Calu3 (cell line): ENCODE measurements at regions not wholly inside any gene's neighbourhood (a gene's known extent, or its start where the extent isn't known, plus 50 kb on each side); places are given as distances from the start of the nearest gene placed in this dataset.

Experiments used
- BruUV-seq: library from RNA; stranded (reverse); fragments of 400-500 nt; replicated peaks from 2 replicates; lab custom pipeline; 2021; lab: Mats Ljungman, UMichigan
- CTCF ChIA-PET: fragments of 300-600 bp; sonication (Branson Sonifier 250); formaldehyde crosslinking; loops from one replicate; lab custom pipeline; 2022; ENCODE audit warnings: antibody characterized with exemption; lab: Charles Lee
- DNase-seq: peaks from one replicate; pipeline ENCODE4 v3.0.0; 2022
- H3K27ac Mint-ChIP-seq: one replicate; pipeline ENCODE4 v1.8.0; 2022; ENCODE audit warnings: mixed read lengths; ENCODE audit not compliant: unreplicated experiment
- H3K27me3 Mint-ChIP-seq: one replicate; pipeline ENCODE4 v1.8.0; 2022; ENCODE audit warnings: mixed read lengths; ENCODE audit not compliant: unreplicated experiment
- H3K36me3 Mint-ChIP-seq: one replicate; pipeline ENCODE4 v1.8.0; 2022; ENCODE audit warnings: mild to moderate bottlenecking, moderate library complexity, mixed read lengths; ENCODE audit not compliant: insufficient read depth, unreplicated experiment
- H3K4me1 Mint-ChIP-seq: one replicate; pipeline ENCODE4 v1.8.0; 2022; ENCODE audit warnings: mild to moderate bottlenecking, low read depth, mixed read lengths; ENCODE audit not compliant: unreplicated experiment
- H3K4me3 Mint-ChIP-seq: one replicate; pipeline ENCODE4 v1.8.0; 2022; ENCODE audit warnings: mild to moderate bottlenecking, low read depth, moderate library complexity, mixed read lengths; ENCODE audit not compliant: unreplicated experiment
- H3K9me3 Mint-ChIP-seq: one replicate; pipeline ENCODE4 v1.8.0; 2022; ENCODE audit warnings: low read depth, mixed read lengths; ENCODE audit not compliant: unreplicated experiment
- intact Hi-C: fragments of 100-400 bp; cut with micrococcal nuclease; formaldehyde crosslinking; loops from one replicate; pipeline ENCODE4 v1.10.0; 2022; ENCODE audit not compliant: unreplicated experiment
- TF ChIP-seq, protein P1 (sequence below): fragments of 200-600 bp; IDR thresholded peaks from one replicate; pipeline ENCODE4 v1.8.0; 2022; ENCODE audit warnings: antibody characterized with exemption; ENCODE audit not compliant: unreplicated experiment

DNA sequence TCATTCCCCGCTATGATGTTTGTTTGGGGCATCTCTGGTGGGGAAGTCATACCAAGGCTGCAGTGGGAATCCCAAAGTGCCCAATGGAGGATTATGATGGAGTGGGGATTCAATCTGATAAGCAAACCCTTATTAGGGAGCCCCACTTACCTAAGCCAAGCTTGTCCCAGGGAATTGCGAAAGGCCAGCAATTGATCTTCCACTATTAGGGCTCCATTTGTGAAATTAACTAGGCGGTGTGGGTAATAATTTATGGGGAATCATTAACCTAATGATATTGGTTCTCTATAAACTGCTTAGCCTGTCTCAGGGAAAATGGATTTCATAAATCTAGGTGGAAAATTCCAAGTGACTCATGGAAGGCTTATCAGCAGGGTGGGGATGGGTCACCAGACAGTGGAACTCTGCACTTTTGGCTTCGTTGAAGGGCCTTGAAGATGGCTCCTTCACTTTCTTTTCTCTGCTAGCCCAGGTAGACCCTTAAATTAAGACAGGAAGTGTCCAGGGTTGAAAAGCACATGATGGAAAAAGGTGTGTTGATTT is 113.0 kb upstream of the WSCD2 start:
- peaks cover 35% of the 10 kb centered on the region for H3K27me3 Mint-ChIP-seq
- DNase-seq, result no peak

DNA sequence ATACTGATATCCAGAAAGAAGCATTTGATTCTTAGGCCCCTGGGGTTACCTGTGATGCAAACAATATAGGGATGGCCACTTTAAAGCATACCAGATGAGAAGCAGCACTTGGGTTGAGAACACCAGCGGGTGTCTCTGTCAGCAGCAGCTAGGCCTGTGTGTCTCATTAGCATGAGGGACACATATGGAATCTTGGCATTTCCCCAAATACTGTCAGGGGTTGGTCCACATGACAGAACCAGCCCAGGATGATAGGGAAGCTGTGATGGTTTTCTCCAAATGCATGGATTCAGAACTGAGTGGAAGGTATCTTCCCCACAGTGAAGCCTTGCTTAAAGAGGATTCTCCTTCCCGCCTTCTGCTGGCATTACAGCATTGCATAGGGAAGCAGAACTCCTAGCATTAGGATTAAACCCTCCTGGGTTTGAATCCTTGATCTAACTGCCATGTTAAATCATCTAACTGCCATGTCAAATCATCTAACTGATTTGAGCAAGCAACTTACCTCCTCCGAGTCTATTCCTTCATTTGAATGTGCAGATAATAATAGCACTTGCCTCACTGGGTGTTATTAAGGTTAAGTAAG is 111.5 kb upstream of the WSCD2 start:
- Mint-ChIP-seq H3K27me3 (peaks cover 20% of the 10 kb centered on the region), H3K9me3 (no peaks in the 10 kb centered on the region), H3K4me3 (no peak overlapping the region), H3K36me3 (no peaks in the 10 kb centered on the region), H3K27ac (no peak overlapping the region), H3K4me1 (no peaks in the 10 kb centered on the region)
- BruUV-seq, result no TSS peak
- CTCF ChIA-PET, result no interaction called here
- TF ChIP-seq, protein P1, sequence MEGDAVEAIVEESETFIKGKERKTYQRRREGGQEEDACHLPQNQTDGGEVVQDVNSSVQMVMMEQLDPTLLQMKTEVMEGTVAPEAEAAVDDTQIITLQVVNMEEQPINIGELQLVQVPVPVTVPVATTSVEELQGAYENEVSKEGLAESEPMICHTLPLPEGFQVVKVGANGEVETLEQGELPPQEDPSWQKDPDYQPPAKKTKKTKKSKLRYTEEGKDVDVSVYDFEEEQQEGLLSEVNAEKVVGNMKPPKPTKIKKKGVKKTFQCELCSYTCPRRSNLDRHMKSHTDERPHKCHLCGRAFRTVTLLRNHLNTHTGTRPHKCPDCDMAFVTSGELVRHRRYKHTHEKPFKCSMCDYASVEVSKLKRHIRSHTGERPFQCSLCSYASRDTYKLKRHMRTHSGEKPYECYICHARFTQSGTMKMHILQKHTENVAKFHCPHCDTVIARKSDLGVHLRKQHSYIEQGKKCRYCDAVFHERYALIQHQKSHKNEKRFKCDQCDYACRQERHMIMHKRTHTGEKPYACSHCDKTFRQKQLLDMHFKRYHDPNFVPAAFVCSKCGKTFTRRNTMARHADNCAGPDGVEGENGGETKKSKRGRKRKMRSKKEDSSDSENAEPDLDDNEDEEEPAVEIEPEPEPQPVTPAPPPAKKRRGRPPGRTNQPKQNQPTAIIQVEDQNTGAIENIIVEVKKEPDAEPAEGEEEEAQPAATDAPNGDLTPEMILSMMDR, result no peak
- intact Hi-C loops, result no loop called here
- no peak for DNase-seq

More for the DNA sequence above, 113.0 kb upstream of the WSCD2 start:
- intact Hi-C loops, result no loop called here
- CTCF ChIA-PET, result interaction anchor here (0.6 kb wide), 1 partner anchor 856 kb away, joined by 3 read pairs; no protein-coding TSS in a partner anchor
- BruUV-seq, result no TSS peak
- H3K36me3 Mint-ChIP-seq, result no peaks in the 10 kb centered on the region
- H3K27ac Mint-ChIP-seq, result no peak overlapping the region
- no peaks in the 10 kb centered on the region for H3K4me1 Mint-ChIP-seq
- H3K9me3 Mint-ChIP-seq, result no peaks in the 10 kb centered on the region
- TF ChIP-seq, protein P1, result no peak
- no peak overlapping the region for H3K4me3 Mint-ChIP-seq

GRCh38 chr12:108019862-108020261 is 109.2 kb upstream of the WSCD2 start:
- H3K4me1 Mint-ChIP-seq, result no peaks in the 10 kb centered on the region
- CTCF ChIA-PET, result no interaction called here
- BruUV-seq, result no TSS peak
- H3K4me3 Mint-ChIP-seq, result no peak overlapping the region
- no peak for DNase-seq
- no peaks in the 10 kb centered on the region for H3K36me3 Mint-ChIP-seq
- no peak overlapping the region for H3K27ac Mint-ChIP-seq
- TF ChIP-seq, protein P1, result no peak
- H3K9me3 Mint-ChIP-seq, result no peaks in the 10 kb centered on the region
- H3K27me3 Mint-ChIP-seq, result no peaks in the 10 kb centered on the region
- intact Hi-C loops, result no loop called here

- CTCF ChIA-PET, result no interaction called here
- BruUV-seq, result no TSS peak
- no peak overlapping the region for H3K27ac Mint-ChIP-seq
- H3K4me3 Mint-ChIP-seq, result no peak overlapping the region
- no peaks in the 10 kb centered on the region for H3K4me1 Mint-ChIP-seq
- H3K27me3 Mint-ChIP-seq, result no peaks in the 10 kb centered on the region
- no peaks in the 10 kb centered on the region for H3K36me3 Mint-ChIP-seq
- DNase-seq, result no peak
- no peaks in the 10 kb centered on the region for H3K9me3 Mint-ChIP-seq
- TF ChIP-seq, protein P1, result no peak
- intact Hi-C loops, result no loop called here
Observed at GRCh38 chr12:108021141-108021540, 107.9 kb upstream of the WSCD2 start.
